Nephron progenitor cell (in vitro differentiated cells): ENCODE measurements at regions not wholly inside any gene's neighbourhood (a gene's known extent, or its start where the extent isn't known, plus 50 kb on each side); places are given as distances from the start of the nearest gene placed in this dataset.

Experiments
- DNase-seq: peaks from one replicate; pipeline ENCODE4 v3.0.0; 2021
- H3K27ac Mint-ChIP-seq: 2 replicates; pipeline ENCODE4 v1.8.0; 2021; ENCODE audit warnings: mild to moderate bottlenecking, moderate library complexity, mixed read lengths
- H3K27me3 Mint-ChIP-seq: 2 replicates; pipeline ENCODE4 v1.8.0; 2021; ENCODE audit warnings: mild to moderate bottlenecking, low read depth, mixed read lengths; ENCODE audit not compliant: poor library complexity
- H3K36me3 Mint-ChIP-seq: 2 replicates; pipeline ENCODE4 v1.8.0; 2021; ENCODE audit warnings: low read depth, mixed read lengths
- H3K4me1 Mint-ChIP-seq: 2 replicates; pipeline ENCODE4 v1.8.0; 2021; ENCODE audit warnings: mixed read lengths
- H3K4me3 Mint-ChIP-seq: 2 replicates; pipeline ENCODE4 v1.8.0; 2021; ENCODE audit warnings: mild to moderate bottlenecking, moderate library complexity, mixed read lengths
- H3K9me3 Mint-ChIP-seq: 2 replicates; pipeline ENCODE4 v1.8.0; 2021; ENCODE audit warnings: mild to moderate bottlenecking, moderate library complexity, mixed read lengths
- CTCF ChIP-seq: fragments of 200-600 bp; sonication (generic); IDR thresholded peaks from 2 replicates; pipeline ENCODE4 v1.5.0; 2021; ENCODE audit warnings: antibody characterized with exemption

- no peak overlapping the region for H3K4me3 Mint-ChIP-seq
- no peak for DNase-seq
- peaks cover 5% of the 10 kb centered on the region for H3K9me3 Mint-ChIP-seq
- peaks cover 5% of the 10 kb centered on the region for H3K4me1 Mint-ChIP-seq
- TF ChIP-seq CTCF, result no peak
- no peak overlapping the region for H3K27ac Mint-ChIP-seq
- peaks cover 3% of the 10 kb centered on the region for H3K27me3 Mint-ChIP-seq
- H3K36me3 Mint-ChIP-seq, result no peaks in the 10 kb centered on the region
Observed at GRCh38 chr13:97848886-97849285, 104.6 kb upstream of the IPO5 start.

GRCh38 chr13:97849305-97849704 is 104.2 kb upstream of the IPO5 start:
- Mint-ChIP-seq H3K9me3 (peaks cover 5% of the 10 kb centered on the region), H3K4me3 (no peak overlapping the region), H3K27ac (no peak overlapping the region), H3K27me3 (peaks cover 3% of the 10 kb centered on the region), H3K36me3 (no peaks in the 10 kb centered on the region), H3K4me1 (peaks cover 5% of the 10 kb centered on the region)
- DNase-seq, result no peak
- peak; percentile 30 for TF ChIP-seq CTCF

GRCh38 chr13:97851269-97851668 is 102.2 kb upstream of the IPO5 start:
- Mint-ChIP-seq H3K4me3 (no peak overlapping the region), H3K9me3 (peaks cover 5% of the 10 kb centered on the region), H3K4me1 (peaks cover 11% of the 10 kb centered on the region), H3K36me3 (no peaks in the 10 kb centered on the region), H3K27me3 (peaks cover 3% of the 10 kb centered on the region), H3K27ac (no peak overlapping the region)
- no peak for DNase-seq
- no peak for TF ChIP-seq CTCF

- no peak for TF ChIP-seq CTCF
- H3K36me3 Mint-ChIP-seq, result no peaks in the 10 kb centered on the region
- no peak overlapping the region for H3K27ac Mint-ChIP-seq
- H3K4me3 Mint-ChIP-seq, result no peak overlapping the region
- H3K27me3 Mint-ChIP-seq, result peaks cover 3% of the 10 kb centered on the region
- H3K9me3 Mint-ChIP-seq, result peaks cover 5% of the 10 kb centered on the region
- H3K4me1 Mint-ChIP-seq, result peaks cover 11% of the 10 kb centered on the region
- no peak for DNase-seq
Observed at GRCh38 chr13:97852181-97852874, 101.1 kb upstream of the IPO5 start.

GRCh38 chr13:97853550-97853949 is 99.9 kb upstream of the IPO5 start:
- Mint-ChIP-seq H3K36me3 (no peaks in the 10 kb centered on the region), H3K9me3 (peaks cover 5% of the 10 kb centered on the region), H3K4me1 (peaks cover 11% of the 10 kb centered on the region), H3K27ac (no peak overlapping the region), H3K27me3 (peaks cover 7% of the 10 kb centered on the region), H3K4me3 (no peak overlapping the region)
- TF ChIP-seq CTCF, result no peak
- DNase-seq, result no peak
